GM21786 (cell line): ENCODE measurements at regions not wholly inside any gene's neighbourhood (a gene's known extent, or its start where the extent isn't known, plus 50 kb on each side); places are given as distances from the start of the nearest gene placed in this dataset.
A peak's percentile ranks its signal among the peaks of the same experiment; 100 is the strongest.
"Not testable (repeated sequence)": the region's sequence is repeated elsewhere in the genome, so short reads cannot be mapped to it uniquely, and the experiment has no call there.

ENCODE experiments used
- ATAC-seq: cut with Tn5 transposase; IDR thresholded peaks from one replicate; pipeline ENCODE4 v1.9.1; 2021; ENCODE audit not compliant: unreplicated experiment

GRCh38 chr17:72385475-72385874 is 264.7 kb downstream of the SOX9 start:
- no peak for ATAC-seq

- not testable (repeated sequence) for ATAC-seq
Observed at GRCh38 chr17:72386173-72386572, 265.4 kb downstream of the SOX9 start.

GRCh38 chr17:72386619-72387237 is 265.9 kb downstream of the SOX9 start:
- no peak for ATAC-seq

GRCh38 chr17:72387487-72387886 is 266.7 kb downstream of the SOX9 start:
- no peak for ATAC-seq

- no peak for ATAC-seq
Observed at GRCh38 chr17:72387969-72388368, 267.1 kb downstream of the SOX9 start.

GRCh38 chr17:72388765-72389473 is 268.1 kb downstream of the SOX9 start:
- peak; percentile 58 for ATAC-seq

GRCh38 chr17:72390675-72391508 is 270.1 kb downstream of the SOX9 start:
- ATAC-seq, result no peak

- ATAC-seq, result no peak
Observed at GRCh38 chr17:72392056-72393010, 271.5 kb downstream of the SOX9 start.

GRCh38 chr17:72393553-72393952 is 272.7 kb downstream of the SOX9 start:
- ATAC-seq, result no peak

GRCh38 chr17:72394531-72394930 is 273.7 kb downstream of the SOX9 start:
- ATAC-seq, result no peak

- no peak for ATAC-seq
Observed at GRCh38 chr17:72396121-72396520, 275.3 kb downstream of the SOX9 start.

- ATAC-seq, result no peak
Observed at GRCh38 chr17:72397223-72397667, 276.4 kb downstream of the SOX9 start.

- ATAC-seq, result no peak
Observed at GRCh38 chr17:72397687-72398086, 276.9 kb downstream of the SOX9 start.

- no peak for ATAC-seq
Observed at GRCh38 chr17:72399023-72399607, 278.3 kb downstream of the SOX9 start.

GRCh38 chr17:72399608-72400487 is 279.0 kb downstream of the SOX9 start:
- no peak for ATAC-seq

- ATAC-seq, result no peak
Observed at GRCh38 chr17:72400488-72400827, 279.6 kb downstream of the SOX9 start.

- no peak for ATAC-seq
Observed at GRCh38 chr17:72400863-72401262, 280.0 kb downstream of the SOX9 start.

- no peak for ATAC-seq
Observed at GRCh38 chr17:72401883-72402726, 281.3 kb downstream of the SOX9 start.
